Endodermal cell (in vitro differentiated cells): ENCODE measurements at regions not wholly inside any gene's neighbourhood (a gene's known extent, or its start where the extent isn't known, plus 50 kb on each side); places are given as distances from the start of the nearest gene placed in this dataset.

ENCODE experiments used
- DNase-seq: peaks from one replicate; pipeline ENCODE4 v3.0.0-alpha.2; 2017
- H3K27ac ChIP-seq: 2 replicates; pipeline ENCODE4 v1.5.1; 2013; ENCODE audit warnings: mild to moderate bottlenecking, low read depth, low read length, moderate library complexity
- H3K27me3 ChIP-seq: 2 replicates; pipeline ENCODE4 v1.6.1; 2013; ENCODE audit warnings: mild to moderate bottlenecking, low read length, moderate library complexity; ENCODE audit not compliant: insufficient read depth, control insufficient read depth, poor library complexity, severe bottlenecking
- H3K36me3 ChIP-seq: 2 replicates; pipeline ENCODE4 v1.7.0; 2013; ENCODE audit warnings: mild to moderate bottlenecking, low read length, moderate library complexity; ENCODE audit not compliant: control insufficient read depth, insufficient read depth
- H3K4me1 ChIP-seq: one replicate; pipeline ENCODE4 v1.7.0; 2013; ENCODE audit warnings: low read length; ENCODE audit not compliant: control insufficient read depth, insufficient read depth
- H3K4me3 ChIP-seq: 2 replicates; pipeline ENCODE4 v1.5.1; 2013; ENCODE audit warnings: mild to moderate bottlenecking, low read length, moderate library complexity
- H3K9ac ChIP-seq: 2 replicates; pipeline ENCODE4 v1.6.1; 2013; ENCODE audit warnings: mild to moderate bottlenecking, low read length, moderate library complexity; ENCODE audit not compliant: poor library complexity, severe bottlenecking; ENCODE audit errors: extremely low read depth
- H3K9me3 ChIP-seq: 2 replicates; pipeline ENCODE4 v1.6.1; 2013; ENCODE audit warnings: mild to moderate bottlenecking, low read length, moderate library complexity; ENCODE audit not compliant: control insufficient read depth
- H3K27ac Mint-ChIP-seq: 2 replicates; pipeline ENCODE4 v1.8.0; 2020; ENCODE audit warnings: mixed read lengths
- H3K27me3 Mint-ChIP-seq: 2 replicates; pipeline ENCODE4 v1.8.0; 2021; ENCODE audit warnings: mild to moderate bottlenecking, mixed read lengths; ENCODE audit not compliant: insufficient read depth
- H3K36me3 Mint-ChIP-seq: 2 replicates; pipeline ENCODE4 v1.8.0; 2020; ENCODE audit warnings: low read depth, mixed read lengths
- H3K4me1 Mint-ChIP-seq: 2 replicates; pipeline ENCODE4 v1.8.0; 2020; ENCODE audit warnings: mixed read lengths
- H3K4me3 Mint-ChIP-seq: 2 replicates; pipeline ENCODE4 v1.8.0; 2020; ENCODE audit warnings: mild to moderate bottlenecking, moderate library complexity, mixed read lengths
- H3K9me3 Mint-ChIP-seq: 2 replicates; pipeline ENCODE4 v1.8.0; 2020; ENCODE audit warnings: mild to moderate bottlenecking, mixed read lengths
- CTCF ChIP-seq: fragments of 200-600 bp; sonication (generic); conservative IDR thresholded peaks from 2 replicates; pipeline ENCODE4 v1.5.0; 2021; ENCODE audit warnings: antibody characterized with exemption, mild to moderate bottlenecking
- WGBS, 2 experiments: methylation state at CpG; one replicate each; pipeline versions ENCODE4 v1.1.5 to v1.1.7; 2013; ENCODE audit warnings: missing lambda C conversion rate in 2 of 2, mixed read lengths in 1 of 2; ENCODE audit not compliant: insufficient coverage in 1 of 2, insufficient read length in 1 of 2; 5-methylcytosine and 5-hydroxymethylcytosine counted together

GRCh38 chr5:71825992-71826391 lies 106.9 kb downstream of the CARTPT start:
- H3K27me3 ChIP-seq: no peaks in the 10 kb centered on the region
- TF ChIP-seq CTCF: no peak
- no peaks in the 10 kb centered on the region for H3K4me1 ChIP-seq
- H3K4me3 ChIP-seq: no peak overlapping the region
- no peak for DNase-seq
- no peaks in the 10 kb centered on the region for H3K36me3 ChIP-seq
- no peak overlapping the region for H3K27ac ChIP-seq
- Mint-ChIP-seq H3K27me3 (no peaks in the 10 kb centered on the region), H3K36me3 (peaks cover 4% of the 10 kb centered on the region), H3K9me3 (peaks cover 55% of the 10 kb centered on the region), H3K4me3 (no peak overlapping the region), H3K27ac (no peak overlapping the region), H3K4me1 (peaks cover 7% of the 10 kb centered on the region)
- H3K9ac ChIP-seq: no peak overlapping the region
- 83% methylated on average over 1 of the region's 1 CpG; no CpG with 5 or more reads in 1 of the 2 experiments for WGBS, 2 experiments
- H3K9me3 ChIP-seq: peaks cover 43% of the 10 kb centered on the region

GRCh38 chr5:71828291-71829040 lies 109.4 kb downstream of the CARTPT start:
- Mint-ChIP-seq H3K27me3 (no peaks in the 10 kb centered on the region), H3K4me1 (peaks cover 7% of the 10 kb centered on the region), H3K9me3 (peaks cover 41% of the 10 kb centered on the region), H3K4me3 (no peak overlapping the region), H3K27ac (no peak overlapping the region), H3K36me3 (peaks cover 4% of the 10 kb centered on the region)
- no peak for TF ChIP-seq CTCF
- Histone ChIP-seq H3K9me3 (peaks cover 31% of the 10 kb centered on the region), H3K4me3 (no peak overlapping the region), H3K27ac (no peak overlapping the region), H3K9ac (no peak overlapping the region), H3K27me3 (no peaks in the 10 kb centered on the region), H3K36me3 (no peaks in the 10 kb centered on the region), H3K4me1 (no peaks in the 10 kb centered on the region)
- WGBS, 2 experiments: 100% methylated on average over 2 of the region's 2 CpGs; no CpG with 5 or more reads in 1 of the 2 experiments
- no peak for DNase-seq

DNA sequence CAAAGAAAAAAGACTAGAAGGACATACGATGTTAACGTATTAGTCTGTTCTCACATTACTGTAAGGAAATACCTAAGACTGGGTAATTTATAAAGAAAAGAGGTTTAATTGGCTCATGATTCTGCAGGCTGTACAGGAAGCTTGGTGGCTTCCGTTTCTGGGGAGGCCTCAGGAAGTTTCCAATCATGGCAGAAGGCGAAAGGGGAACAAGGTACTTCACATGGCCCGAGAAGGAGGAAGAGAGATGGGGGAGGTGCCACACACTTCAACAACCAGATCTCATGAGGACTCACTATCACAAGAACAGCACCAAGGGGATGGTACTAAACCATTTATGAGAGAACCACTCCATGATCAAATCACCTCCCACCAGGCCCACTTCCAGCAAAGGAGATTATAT lies 110.1 kb downstream of the CARTPT start:
- H3K36me3 Mint-ChIP-seq: peaks cover 4% of the 10 kb centered on the region
- Histone ChIP-seq H3K9me3 (peaks cover 31% of the 10 kb centered on the region), H3K9ac (no peak overlapping the region), H3K36me3 (no peaks in the 10 kb centered on the region), H3K27ac (no peak overlapping the region), H3K4me3 (no peak overlapping the region), H3K27me3 (no peaks in the 10 kb centered on the region), H3K4me1 (no peaks in the 10 kb centered on the region)
- no peak for DNase-seq
- H3K4me1 Mint-ChIP-seq: peaks cover 7% of the 10 kb centered on the region
- H3K27ac Mint-ChIP-seq: no peak overlapping the region
- no peak for TF ChIP-seq CTCF
- WGBS, 2 experiments: 91 to 93% methylated on average over 3 to 5 of the region's 5 CpGs
- H3K27me3 Mint-ChIP-seq: no peaks in the 10 kb centered on the region
- H3K4me3 Mint-ChIP-seq: no peak overlapping the region
- H3K9me3 Mint-ChIP-seq: peaks cover 37% of the 10 kb centered on the region
